NCI-H226 (cell line): ENCODE measurements at regions not wholly inside any gene's neighbourhood (a gene's known extent, or its start where the extent isn't known, plus 50 kb on each side); places are given as distances from the start of the nearest gene placed in this dataset.
"Not testable (repeated sequence)": the region's sequence is repeated elsewhere in the genome, so short reads cannot be mapped to it uniquely, and the experiment has no call there.

ENCODE experiments used
- DNase-seq: peaks from one replicate; pipeline ENCODE4 v3.0.0-alpha.2; 2015

GRCh38 chr9:71587576-71588362 is 180.5 kb downstream of the CEMIP2 start:
- peak; percentile 75 for DNase-seq

GRCh38 chr9:71583792-71584191 is 184.5 kb downstream of the CEMIP2 start:
- no peak for DNase-seq

GRCh38 chr9:71582347-71582746 is 186.0 kb downstream of the CEMIP2 start:
- DNase-seq, result no peak

GRCh38 chr9:71581101-71581500 is 187.2 kb downstream of the CEMIP2 start:
- DNase-seq, result no peak

- no peak for DNase-seq
Measured at GRCh38 chr9:71571186-71571585, 197.1 kb downstream of the CEMIP2 start.

GRCh38 chr9:71567890-71568289 is 200.4 kb downstream of the CEMIP2 start:
- no peak for DNase-seq

GRCh38 chr9:71562140-71562539 is 206.2 kb downstream of the CEMIP2 start:
- no peak for DNase-seq

- no peak for DNase-seq
Measured at GRCh38 chr9:71557310-71557709, 211.0 kb downstream of the CEMIP2 start.

GRCh38 chr9:71552480-71552879 is 215.8 kb downstream of the CEMIP2 start:
- no peak for DNase-seq

GRCh38 chr9:71549023-71549422 is 219.3 kb downstream of the CEMIP2 start:
- DNase-seq, result no peak

GRCh38 chr9:71544464-71544863 is 223.8 kb downstream of the CEMIP2 start:
- DNase-seq, result no peak

GRCh38 chr9:71541436-71541835 is 226.9 kb downstream of the CEMIP2 start:
- no peak for DNase-seq

- DNase-seq, result no peak
Measured at GRCh38 chr9:71524996-71525580, 243.2 kb downstream of the CEMIP2 start.

GRCh38 chr9:71524516-71524915 is 243.8 kb downstream of the CEMIP2 start:
- no peak for DNase-seq

GRCh38 chr9:71521132-71521531 is 247.2 kb downstream of the CEMIP2 start:
- no peak for DNase-seq

- DNase-seq, result no peak
Measured at GRCh38 chr9:71519098-71519696, 249.1 kb downstream of the CEMIP2 start.

GRCh38 chr9:71518045-71518827 is 250.1 kb downstream of the CEMIP2 start:
- no peak for DNase-seq

- no peak for DNase-seq
Measured at GRCh38 chr9:71515626-71516025, 252.7 kb downstream of the CEMIP2 start.

GRCh38 chr9:71515107-71515506 is 253.2 kb downstream of the CEMIP2 start:
- no peak for DNase-seq

- no peak for DNase-seq
Measured at GRCh38 chr9:71514344-71514975, 253.9 kb downstream of the CEMIP2 start.

GRCh38 chr9:71509054-71509453 is 259.3 kb downstream of the CEMIP2 start:
- peak; percentile 44 for DNase-seq

GRCh38 chr9:71508141-71508540 is 260.2 kb downstream of the CEMIP2 start:
- not testable (repeated sequence) for DNase-seq

- DNase-seq, result peak; percentile 75
Measured at GRCh38 chr9:71506821-71507220, 261.5 kb downstream of the CEMIP2 start.
